PC-9 (cell line): ENCODE measurements at regions not wholly inside any gene's neighbourhood (a gene's known extent, or its start where the extent isn't known, plus 50 kb on each side); places are given as distances from the start of the nearest gene placed in this dataset.

Source experiments
- EZH2 ChIP-seq: fragments of 200-600 bp; sonication (generic); IDR thresholded peaks from 2 replicates; pipeline ENCODE4 v1.8.0; 2017; ENCODE audit warnings: antibody characterized with exemption, low read depth
- TF ChIP-seq, protein P1 (sequence below): fragments of 200-600 bp; sonication (generic); conservative IDR thresholded peaks from 2 replicates; pipeline ENCODE4 v1.6.1; 2017; ENCODE audit warnings: mixed run types, antibody characterized with exemption, mild to moderate bottlenecking, moderate library complexity

DNA sequence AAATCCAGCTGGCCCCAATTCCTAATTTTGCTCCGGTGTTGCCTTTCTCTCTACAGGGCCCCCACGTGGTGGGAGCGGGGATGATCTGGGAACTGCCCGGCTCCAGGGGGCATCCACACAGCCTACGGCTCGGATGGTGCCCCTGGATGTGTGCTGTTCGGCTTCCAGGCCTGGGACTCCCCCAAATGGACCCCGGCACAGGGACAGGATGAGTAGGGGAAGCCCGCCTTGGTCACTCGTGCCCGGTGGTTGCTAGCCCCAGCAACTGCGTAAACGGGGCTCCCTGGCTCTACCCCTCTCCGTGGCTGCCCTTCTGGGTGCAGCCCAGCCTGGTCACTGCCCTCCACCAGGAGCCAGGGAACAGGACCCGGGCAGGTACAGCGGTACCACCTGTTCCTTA is 111.5 kb downstream of the TEX26 start:
- TF ChIP-seq, protein P1, sequence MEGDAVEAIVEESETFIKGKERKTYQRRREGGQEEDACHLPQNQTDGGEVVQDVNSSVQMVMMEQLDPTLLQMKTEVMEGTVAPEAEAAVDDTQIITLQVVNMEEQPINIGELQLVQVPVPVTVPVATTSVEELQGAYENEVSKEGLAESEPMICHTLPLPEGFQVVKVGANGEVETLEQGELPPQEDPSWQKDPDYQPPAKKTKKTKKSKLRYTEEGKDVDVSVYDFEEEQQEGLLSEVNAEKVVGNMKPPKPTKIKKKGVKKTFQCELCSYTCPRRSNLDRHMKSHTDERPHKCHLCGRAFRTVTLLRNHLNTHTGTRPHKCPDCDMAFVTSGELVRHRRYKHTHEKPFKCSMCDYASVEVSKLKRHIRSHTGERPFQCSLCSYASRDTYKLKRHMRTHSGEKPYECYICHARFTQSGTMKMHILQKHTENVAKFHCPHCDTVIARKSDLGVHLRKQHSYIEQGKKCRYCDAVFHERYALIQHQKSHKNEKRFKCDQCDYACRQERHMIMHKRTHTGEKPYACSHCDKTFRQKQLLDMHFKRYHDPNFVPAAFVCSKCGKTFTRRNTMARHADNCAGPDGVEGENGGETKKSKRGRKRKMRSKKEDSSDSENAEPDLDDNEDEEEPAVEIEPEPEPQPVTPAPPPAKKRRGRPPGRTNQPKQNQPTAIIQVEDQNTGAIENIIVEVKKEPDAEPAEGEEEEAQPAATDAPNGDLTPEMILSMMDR, result no peak
- no peak for TF ChIP-seq EZH2
